ENCODE measurements at regions not wholly inside any gene's neighbourhood (a gene's known extent, or its start where the extent isn't known, plus 50 kb on each side); places are given as distances from the start of the nearest gene placed in this dataset.

GRCh38 chr4:63505714-63506460 lies 903.4 kb downstream of the TECRL start:
- no peak overlapping the region for H3K4me3 ChIP-seq (ENCODE audit: low read depth, low read length)
- no peak for TF ChIP-seq CTCF (IDR thresholded peaks at IDR 0.05; ENCODE audit: control insufficient read depth, extremely low read depth, insufficient read depth)
- no peak for DNase-seq (ENCODE audit: low read depth)

GRCh38 chr4:63493265-63493664 lies 916.0 kb downstream of the TECRL start:
- no peak for TF ChIP-seq CTCF (IDR thresholded peaks at IDR 0.05; ENCODE audit: control insufficient read depth, extremely low read depth, insufficient read depth)
- DNase-seq (ENCODE audit: low read depth), result no peak
- no peak overlapping the region for H3K4me3 ChIP-seq (ENCODE audit: low read depth, low read length)

- DNase-seq (ENCODE audit: low read depth), result no peak
- no peak overlapping the region for H3K4me3 ChIP-seq (ENCODE audit: low read depth, low read length)
- TF ChIP-seq CTCF (IDR thresholded peaks at IDR 0.05; ENCODE audit: control insufficient read depth, extremely low read depth, insufficient read depth), result no peak
Observed at GRCh38 chr4:63492515-63492914, 916.7 kb downstream of the TECRL start.

GRCh38 chr4:63464393-63464792 lies 944.9 kb downstream of the TECRL start:
- TF ChIP-seq CTCF (IDR thresholded peaks at IDR 0.05; ENCODE audit: control insufficient read depth, extremely low read depth, insufficient read depth), result no peak
- H3K4me3 ChIP-seq (ENCODE audit: low read depth, low read length), result no peak overlapping the region
- no peak for DNase-seq (ENCODE audit: low read depth)

- DNase-seq (ENCODE audit: low read depth), result no peak
- no peak for TF ChIP-seq CTCF (IDR thresholded peaks at IDR 0.05; ENCODE audit: control insufficient read depth, extremely low read depth, insufficient read depth)
- H3K4me3 ChIP-seq (ENCODE audit: low read depth, low read length), result no peak overlapping the region
Observed at GRCh38 chr4:63460075-63460474, 949.2 kb downstream of the TECRL start.

- H3K4me3 ChIP-seq (ENCODE audit: low read depth, low read length), result no peak overlapping the region
- TF ChIP-seq CTCF (IDR thresholded peaks at IDR 0.05; ENCODE audit: control insufficient read depth, extremely low read depth, insufficient read depth), result no peak
- no peak for DNase-seq (ENCODE audit: low read depth)
Observed at GRCh38 chr4:63459329-63459728, 949.9 kb downstream of the TECRL start.

GRCh38 chr4:63458010-63458409 lies 951.2 kb downstream of the TECRL start:
- no peak for DNase-seq (ENCODE audit: low read depth)
- no peak overlapping the region for H3K4me3 ChIP-seq (ENCODE audit: low read depth, low read length)
- TF ChIP-seq CTCF (IDR thresholded peaks at IDR 0.05; ENCODE audit: control insufficient read depth, extremely low read depth, insufficient read depth), result no peak
